ENCODE measurements at regions not wholly inside any gene's neighbourhood (a gene's known extent, or its start where the extent isn't known, plus 50 kb on each side); places are given as distances from the start of the nearest gene placed in this dataset.

DNA sequence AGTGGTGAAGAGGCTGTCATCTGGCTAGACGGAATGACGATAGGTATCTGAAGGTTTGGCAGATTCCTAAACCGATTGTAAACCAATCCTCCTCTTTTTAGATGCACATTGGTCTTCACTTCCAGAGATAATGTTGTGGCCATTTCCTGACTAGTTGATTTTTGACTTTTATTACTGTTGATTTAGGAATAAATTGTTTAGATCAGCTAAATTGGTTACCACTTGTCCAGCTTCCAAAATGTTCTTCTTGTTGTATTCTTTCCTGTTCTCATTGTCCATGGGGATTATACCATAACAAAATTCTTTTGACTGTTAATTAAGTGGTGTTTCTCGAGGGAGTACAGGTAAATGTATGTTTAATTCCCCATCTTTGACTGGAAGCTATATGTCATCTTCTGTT lies 119.7 kb downstream of the MACROH2A1 start:
- 82 to 87% methylated on average over 4 of the region's 4 CpGs for WGBS, 2 donors
- H3K27me3 ChIP-seq: no peaks in the 10 kb centered on the region
- no peak for TF ChIP-seq POLR2A (IDR thresholded peaks at IDR 0.05)
- H3K4me1 ChIP-seq: no peaks in the 10 kb centered on the region
- intact Hi-C loops (cut with DNase I; ENCODE audit: low total_unique reads): no loop called here
- H3K36me3 ChIP-seq (ENCODE audit: low read depth, missing control alignments): no peaks in the 10 kb centered on the region
- H3K27ac ChIP-seq: no peak overlapping the region
- DNase-seq: no peak
- no peak overlapping the region for H3K4me3 ChIP-seq
- no peaks in the 10 kb centered on the region for H3K9me3 ChIP-seq

- WGBS, 2 donors: 52 to 72% methylated on average over 6 of the region's 6 CpGs
These were observed 122.9 kb downstream of the MACROH2A1 start for GRCh38 chr5:135276151-135276550.

DNA sequence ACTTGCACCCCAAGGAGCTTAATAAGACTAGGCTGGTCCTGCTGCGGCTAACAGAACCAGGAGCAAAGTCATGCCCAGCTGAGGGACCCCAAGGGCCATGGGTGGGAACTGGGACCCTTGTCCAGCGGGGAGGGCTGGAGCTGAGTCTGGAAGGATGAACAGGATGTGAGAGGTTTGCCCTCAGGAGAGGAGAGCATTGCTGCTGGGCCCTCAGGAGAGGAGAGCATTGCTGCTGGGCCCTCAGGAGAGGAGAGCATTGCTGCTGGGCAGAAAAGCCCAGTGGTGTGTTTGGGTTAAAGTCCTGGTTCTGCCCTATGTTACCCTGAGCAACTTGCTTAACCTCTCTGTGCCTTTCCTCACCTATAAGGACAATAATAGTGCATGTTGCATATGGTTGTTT lies 125.8 kb downstream of the MACROH2A1 start:
- Histone ChIP-seq H3K4me3 (no peak overlapping the region), H3K9me3 (no peaks in the 10 kb centered on the region), H3K27ac (no peak overlapping the region), H3K4me1 (no peaks in the 10 kb centered on the region), H3K36me3 (ENCODE audit: low read depth, missing control alignments) (no peaks in the 10 kb centered on the region), H3K27me3 (no peaks in the 10 kb centered on the region)
- intact Hi-C loops (cut with DNase I; ENCODE audit: low total_unique reads): no loop called here
- TF ChIP-seq POLR2A (IDR thresholded peaks at IDR 0.05): no peak
- TF ChIP-seq, protein P1, sequence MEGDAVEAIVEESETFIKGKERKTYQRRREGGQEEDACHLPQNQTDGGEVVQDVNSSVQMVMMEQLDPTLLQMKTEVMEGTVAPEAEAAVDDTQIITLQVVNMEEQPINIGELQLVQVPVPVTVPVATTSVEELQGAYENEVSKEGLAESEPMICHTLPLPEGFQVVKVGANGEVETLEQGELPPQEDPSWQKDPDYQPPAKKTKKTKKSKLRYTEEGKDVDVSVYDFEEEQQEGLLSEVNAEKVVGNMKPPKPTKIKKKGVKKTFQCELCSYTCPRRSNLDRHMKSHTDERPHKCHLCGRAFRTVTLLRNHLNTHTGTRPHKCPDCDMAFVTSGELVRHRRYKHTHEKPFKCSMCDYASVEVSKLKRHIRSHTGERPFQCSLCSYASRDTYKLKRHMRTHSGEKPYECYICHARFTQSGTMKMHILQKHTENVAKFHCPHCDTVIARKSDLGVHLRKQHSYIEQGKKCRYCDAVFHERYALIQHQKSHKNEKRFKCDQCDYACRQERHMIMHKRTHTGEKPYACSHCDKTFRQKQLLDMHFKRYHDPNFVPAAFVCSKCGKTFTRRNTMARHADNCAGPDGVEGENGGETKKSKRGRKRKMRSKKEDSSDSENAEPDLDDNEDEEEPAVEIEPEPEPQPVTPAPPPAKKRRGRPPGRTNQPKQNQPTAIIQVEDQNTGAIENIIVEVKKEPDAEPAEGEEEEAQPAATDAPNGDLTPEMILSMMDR (IDR thresholded peaks at IDR 0.05): no peak
- DNase-seq: no peak
- 100% methylated on average over 2 of the region's 2 CpGs for WGBS, 2 donors

More at GRCh38 chr5:135276151-135276550, 122.9 kb downstream of the MACROH2A1 start:
- intact Hi-C loops (cut with DNase I; ENCODE audit: low total_unique reads): no loop called here
- Histone ChIP-seq H3K4me3 (no peak overlapping the region), H3K27me3 (no peaks in the 10 kb centered on the region), H3K27ac (no peak overlapping the region), H3K36me3 (ENCODE audit: low read depth, missing control alignments) (no peaks in the 10 kb centered on the region), H3K4me1 (no peaks in the 10 kb centered on the region), H3K9me3 (no peaks in the 10 kb centered on the region)
- TF ChIP-seq POLR2A (IDR thresholded peaks at IDR 0.05): no peak
- TF ChIP-seq, protein P1 (IDR thresholded peaks at IDR 0.05): no peak
- DNase-seq: no peak

DNA sequence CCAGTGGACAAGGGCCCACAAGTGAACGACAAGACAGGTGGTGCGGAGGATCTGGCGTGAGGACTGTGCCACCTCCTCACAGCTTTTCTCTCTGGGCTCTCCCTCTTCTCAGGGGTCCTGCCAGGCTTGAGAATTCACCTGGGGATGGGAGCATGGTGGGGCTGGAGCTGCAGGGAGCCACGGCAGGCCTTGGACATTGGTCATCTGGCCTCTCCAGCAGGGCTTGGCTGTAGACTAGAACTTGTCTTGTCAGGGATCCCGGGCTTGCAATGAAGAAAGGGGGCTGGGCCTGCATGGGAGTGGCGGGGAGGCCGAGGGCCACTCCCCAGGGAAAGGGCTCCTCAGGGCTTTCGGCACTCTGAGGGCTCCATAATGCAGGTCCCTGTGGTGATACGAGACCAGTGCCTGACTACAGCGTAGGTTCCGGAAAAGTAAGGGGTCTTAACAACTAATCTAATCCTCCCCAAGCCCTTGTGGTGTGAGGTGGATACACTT lies 126.7 kb downstream of the MACROH2A1 start:
- DNase-seq: no peak
- TF ChIP-seq, protein P1 (IDR thresholded peaks at IDR 0.05): no peak
- no peak for TF ChIP-seq POLR2A (IDR thresholded peaks at IDR 0.05)
- Histone ChIP-seq H3K4me3 (no peak overlapping the region), H3K27me3 (no peaks in the 10 kb centered on the region), H3K27ac (no peak overlapping the region), H3K4me1 (no peaks in the 10 kb centered on the region), H3K9me3 (no peaks in the 10 kb centered on the region), H3K36me3 (ENCODE audit: low read depth, missing control alignments) (no peaks in the 10 kb centered on the region)
- 82 to 87% methylated on average over 11 of the region's 11 CpGs for WGBS, 2 donors
- intact Hi-C loops (cut with DNase I; ENCODE audit: low total_unique reads): no loop called here

- no peaks in the 10 kb centered on the region for H3K4me1 ChIP-seq
- TF ChIP-seq, protein P1 (IDR thresholded peaks at IDR 0.05): no peak
- TF ChIP-seq POLR2A (IDR thresholded peaks at IDR 0.05): no peak
- no peaks in the 10 kb centered on the region for H3K27me3 ChIP-seq
- DNase-seq: no peak
- H3K4me3 ChIP-seq: no peak overlapping the region
- no peaks in the 10 kb centered on the region for H3K36me3 ChIP-seq (ENCODE audit: low read depth, missing control alignments)
- H3K9me3 ChIP-seq: no peaks in the 10 kb centered on the region
- intact Hi-C loops (cut with DNase I; ENCODE audit: low total_unique reads): no loop called here
- 54 to 56% methylated on average over 9 to 14 of the region's 14 CpGs for WGBS, 2 donors
- H3K27ac ChIP-seq: no peak overlapping the region
These were observed 127.3 kb downstream of the MACROH2A1 start for GRCh38 chr5:135271533-135272310.

Data from testis (tissue), 2 donors.